Occipital lobe (tissue), 2 donors: ENCODE measurements at regions not wholly inside any gene's neighbourhood (a gene's known extent, or its start where the extent isn't known, plus 50 kb on each side); places are given as distances from the start of the nearest gene placed in this dataset. TPM values are rescaled to one million over a fixed set of nuclear protein-coding genes. Genes with fewer than 3 reads are reported as not detected.
"Not testable (repeated sequence)": the region's sequence is repeated elsewhere in the genome, so short reads cannot be mapped to it uniquely, and the experiment has no call there.

ENCODE experiments used
- DNase-seq: peaks from one replicate; lab custom pipeline; 2025; lab: John Stamatoyannopoulos, UW
- small RNA-seq: library from RNA; depleted of rRNA; stranded (forward); fragments of <200 nt; gene quantifications from one replicate; pipeline ENCODE3, GENCODE V24; 2014

DNA sequence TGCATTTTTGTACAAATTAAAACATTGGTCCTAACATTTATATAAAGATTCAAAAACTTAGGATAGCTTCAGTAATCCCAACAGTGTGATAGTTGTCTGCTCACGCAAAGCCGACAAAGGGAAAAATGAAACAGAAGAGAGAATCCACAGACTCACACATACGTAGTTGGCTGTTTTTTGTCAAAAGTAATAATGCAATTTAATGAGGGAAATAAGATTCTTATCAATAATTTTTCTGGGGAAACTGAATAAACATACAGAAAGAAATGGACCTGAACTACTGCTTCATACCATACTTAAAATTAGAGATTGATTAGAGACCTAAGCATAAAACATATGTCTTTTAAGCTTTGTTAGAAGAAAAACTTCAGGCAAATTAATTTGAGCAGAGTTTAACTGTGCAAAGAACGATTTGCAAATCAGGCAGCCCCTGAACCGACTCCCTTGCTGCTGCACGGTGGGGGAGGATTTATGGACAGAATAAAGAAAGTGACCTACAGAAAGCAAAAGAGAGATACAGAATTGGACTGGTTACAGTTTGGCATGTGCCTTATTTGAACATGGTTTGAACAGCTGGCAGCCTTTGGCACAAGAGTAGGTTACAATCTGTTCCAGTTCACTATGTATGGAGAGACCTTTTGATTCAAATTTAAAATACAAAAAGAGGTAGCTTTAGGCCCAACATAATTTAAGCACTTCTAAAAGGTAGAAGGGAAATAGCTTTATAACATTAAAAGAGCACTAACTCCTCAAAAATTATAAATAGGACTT lies 64.9 kb upstream of the CTSV start:
- not testable (repeated sequence) for DNase-seq

- not testable (repeated sequence) for DNase-seq
Observed at GRCh38 chr9:97099540-97099939, 60.6 kb upstream of the CTSV start.

GRCh38 chr9:97096793-97097192 lies 57.9 kb upstream of the CTSV start:
- DNase-seq, result no peak

GRCh38 chr9:97089361-97089760 lies 50.4 kb upstream of the CTSV start:
- not testable (repeated sequence) for DNase-seq

Small RNA genes lying in the stretch of these regions (small RNA-seq; reads per million reads assigned to genes)
- gene RNU6-798P, result not detected
